ENCODE measurements at regions not wholly inside any gene's neighbourhood (a gene's known extent, or its start where the extent isn't known, plus 50 kb on each side); places are given as distances from the start of the nearest gene placed in this dataset.

- no peak for DNase-seq
Measured at GRCh38 chr6:113375950-113376846, 480.9 kb upstream of the MARCKS start.

DNA sequence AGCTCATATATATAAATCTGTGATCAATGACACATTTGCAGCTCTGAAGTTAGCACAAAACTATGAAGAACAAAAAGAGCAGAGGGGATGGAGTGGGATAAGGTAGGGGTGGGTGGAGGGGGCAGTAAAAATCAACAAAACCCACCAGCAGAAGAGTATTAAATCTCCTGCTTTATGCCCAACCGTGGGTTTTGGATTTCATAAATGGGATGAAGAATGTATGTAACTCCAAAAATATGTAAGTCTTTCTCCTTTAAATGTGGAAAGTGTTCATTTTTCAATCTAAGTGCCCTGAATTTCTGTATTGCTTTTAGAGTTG lies 480.3 kb upstream of the MARCKS start:
- DNase-seq, result no peak

DNA sequence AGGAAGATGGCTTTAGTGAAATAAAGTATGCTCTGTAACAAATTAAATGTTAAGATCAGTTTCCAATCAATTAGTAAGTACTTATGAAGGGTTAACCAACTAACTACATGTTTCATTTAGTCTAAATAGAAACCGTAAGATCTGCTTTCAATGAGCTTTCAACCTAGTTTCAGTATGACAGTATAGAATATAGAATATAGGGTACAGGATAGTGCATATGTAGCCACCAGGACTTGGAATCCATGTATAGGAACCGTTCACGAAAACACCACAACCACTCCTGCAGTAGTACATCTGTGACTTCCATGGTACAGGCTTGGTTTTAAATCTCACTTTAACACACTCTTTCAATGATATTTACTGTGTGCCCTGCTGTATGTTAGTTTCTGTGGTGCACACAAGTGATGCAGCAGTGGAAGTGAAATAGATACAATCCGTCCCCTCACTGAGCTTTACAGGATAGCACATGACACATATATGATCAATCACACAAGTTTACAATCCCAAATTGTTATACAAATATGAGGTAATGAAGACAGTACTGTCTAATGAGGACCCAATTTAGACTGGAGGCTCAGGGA lies 479.7 kb upstream of the MARCKS start:
- DNase-seq, result no peak

GRCh38 chr6:113380591-113380990 lies 476.6 kb upstream of the MARCKS start:
- DNase-seq, result no peak

- DNase-seq, result no peak
Measured at GRCh38 chr6:113381232-113381631, 475.9 kb upstream of the MARCKS start.

GRCh38 chr6:113381959-113382358 lies 475.2 kb upstream of the MARCKS start:
- no peak for DNase-seq

DNA sequence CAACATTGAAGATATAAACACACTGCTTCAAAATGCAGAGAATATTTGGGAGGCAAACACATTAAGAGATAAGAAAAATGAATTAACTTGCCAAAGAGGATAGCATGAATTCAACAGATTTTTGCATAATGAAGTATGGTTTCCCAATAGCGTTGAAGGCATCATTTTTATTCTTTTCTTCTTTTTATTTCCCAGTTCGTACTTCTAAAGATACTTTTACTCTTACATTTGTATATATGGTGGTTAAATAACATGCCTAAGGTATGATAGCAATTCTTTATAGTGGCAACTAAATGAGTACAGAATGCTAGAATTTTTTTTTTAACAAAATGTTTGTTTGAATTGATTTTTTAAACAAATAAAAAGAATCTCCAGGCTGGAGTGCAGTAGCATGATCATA lies 473.4 kb upstream of the MARCKS start:
- no peak for DNase-seq

GRCh38 chr6:113385020-113385431 lies 472.1 kb upstream of the MARCKS start:
- DNase-seq, result no peak

- DNase-seq, result no peak
Measured at GRCh38 chr6:113388996-113389395, 468.1 kb upstream of the MARCKS start.

DNA sequence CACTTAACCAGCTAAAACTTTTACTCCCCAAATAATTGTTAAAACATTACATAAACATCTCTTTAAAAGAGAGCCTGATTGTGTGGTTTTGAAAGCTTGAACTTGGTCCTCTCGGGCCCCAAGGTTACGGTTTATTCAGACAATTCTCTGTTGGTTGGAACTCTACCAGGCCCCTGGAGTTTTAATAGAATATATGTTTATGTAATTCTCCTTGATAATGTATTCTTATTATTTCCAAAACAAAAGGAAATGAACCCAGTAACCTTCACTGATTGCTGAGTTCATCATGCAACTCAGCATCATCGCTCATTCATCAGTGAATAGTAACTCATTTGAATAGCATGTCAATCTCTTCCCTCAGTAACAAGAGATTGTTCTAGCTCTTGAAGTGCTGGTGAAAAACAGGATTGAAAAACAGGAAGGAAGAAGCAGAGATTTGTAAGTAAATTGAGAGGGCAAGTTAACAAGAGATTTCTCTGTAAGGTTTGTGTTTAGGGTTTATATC lies 464.5 kb upstream of the MARCKS start:
- no peak for DNase-seq

DNA sequence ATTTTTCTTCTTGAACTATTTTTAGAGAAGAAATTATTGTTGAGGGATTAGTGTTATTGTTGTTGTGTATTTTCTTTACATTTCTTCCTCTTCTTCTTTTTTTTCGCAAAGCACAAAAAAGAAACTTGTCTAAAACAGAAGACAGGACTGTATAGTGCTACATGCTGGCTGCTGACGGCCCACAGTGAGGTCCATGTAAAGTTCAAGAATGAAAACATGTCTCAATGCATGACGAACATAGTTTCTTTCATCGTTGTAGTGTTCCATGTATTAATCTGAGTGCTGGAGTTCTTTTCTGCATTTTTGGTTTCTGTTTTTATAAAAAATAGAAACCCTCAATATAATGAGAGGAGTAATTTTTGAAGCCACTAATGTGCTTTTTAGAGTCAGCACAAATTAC lies 462.9 kb upstream of the MARCKS start:
- DNase-seq, result no peak

GRCh38 chr6:113394729-113395128 lies 462.4 kb upstream of the MARCKS start:
- no peak for DNase-seq

DNA sequence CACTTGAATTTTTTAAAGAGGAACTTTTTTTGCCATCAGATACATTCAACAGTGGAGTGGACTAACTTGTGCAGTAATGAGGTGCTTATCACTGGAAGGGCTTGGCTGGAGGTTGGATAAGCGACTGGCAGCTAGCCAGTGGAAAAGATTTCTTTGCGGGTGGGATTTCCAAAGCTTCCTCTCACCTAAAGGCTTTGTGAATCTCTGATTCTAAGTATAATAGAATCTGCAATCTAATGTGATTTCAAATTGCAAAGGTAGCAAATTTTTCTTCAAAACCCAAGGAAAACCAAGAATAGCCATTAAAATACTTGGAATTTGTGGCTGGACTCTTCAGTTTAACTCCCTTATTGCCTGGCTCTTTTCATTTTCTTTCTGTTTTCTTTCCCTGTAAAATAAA lies 460.4 kb upstream of the MARCKS start:
- no peak for DNase-seq

GRCh38 chr6:113397236-113397635 lies 459.9 kb upstream of the MARCKS start:
- no peak for DNase-seq

DNA sequence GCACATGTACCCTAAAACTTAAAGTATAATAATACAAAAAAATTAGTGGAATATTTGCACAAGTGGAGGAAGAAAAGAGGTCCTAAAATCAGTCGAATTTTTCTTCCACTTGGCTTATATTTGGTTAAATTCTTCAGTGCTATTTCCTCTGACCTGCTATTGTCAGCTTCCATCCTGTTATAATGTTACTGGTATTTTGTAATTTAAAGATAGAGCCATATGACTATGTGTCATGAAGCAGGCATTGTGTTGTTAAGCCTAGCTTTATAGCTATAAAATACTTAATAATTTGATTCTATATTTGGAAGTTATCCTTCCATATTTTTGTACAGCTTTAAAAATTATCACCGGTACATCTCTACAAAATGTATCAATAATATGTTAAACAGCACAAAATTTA lies 455.9 kb upstream of the MARCKS start:
- DNase-seq, result no peak

GRCh38 chr6:113402544-113402943 lies 454.6 kb upstream of the MARCKS start:
- no peak for DNase-seq

- peak; percentile 74 for DNase-seq
Measured at GRCh38 chr6:113403966-113404595, 453.1 kb upstream of the MARCKS start.

- DNase-seq, result no peak
Measured at GRCh38 chr6:113405326-113406047, 451.7 kb upstream of the MARCKS start.

DNA sequence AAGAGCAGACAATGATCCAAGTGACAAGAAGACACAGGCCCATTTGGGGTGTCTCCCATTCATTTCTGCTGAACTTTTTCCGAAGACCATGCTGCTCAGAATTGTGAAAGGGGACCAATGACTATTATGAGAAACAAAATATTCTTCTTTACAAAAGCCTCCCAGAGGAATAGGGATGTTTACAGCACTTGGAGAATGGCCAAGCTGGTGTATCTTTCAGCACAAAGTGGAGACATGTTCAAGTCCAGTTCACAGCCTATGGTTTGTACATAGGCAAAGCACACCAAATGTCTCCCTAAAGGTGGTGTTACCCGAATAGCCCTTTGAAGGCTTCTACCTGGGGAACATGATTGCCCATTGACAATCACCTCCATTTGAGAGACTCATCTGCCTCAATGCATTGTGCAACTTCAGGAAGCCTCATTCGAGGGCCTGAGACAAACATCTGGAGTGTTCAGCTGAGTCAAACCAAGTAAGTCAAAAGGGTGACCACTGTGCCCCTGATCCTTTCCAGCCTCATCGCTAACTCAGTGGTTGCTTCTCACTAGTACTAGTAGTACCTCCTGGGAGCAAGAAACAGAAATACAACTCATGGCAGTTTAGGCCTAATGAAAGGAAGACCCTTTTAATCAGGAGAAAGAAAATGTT lies 451.0 kb upstream of the MARCKS start:
- no peak for DNase-seq

DNA sequence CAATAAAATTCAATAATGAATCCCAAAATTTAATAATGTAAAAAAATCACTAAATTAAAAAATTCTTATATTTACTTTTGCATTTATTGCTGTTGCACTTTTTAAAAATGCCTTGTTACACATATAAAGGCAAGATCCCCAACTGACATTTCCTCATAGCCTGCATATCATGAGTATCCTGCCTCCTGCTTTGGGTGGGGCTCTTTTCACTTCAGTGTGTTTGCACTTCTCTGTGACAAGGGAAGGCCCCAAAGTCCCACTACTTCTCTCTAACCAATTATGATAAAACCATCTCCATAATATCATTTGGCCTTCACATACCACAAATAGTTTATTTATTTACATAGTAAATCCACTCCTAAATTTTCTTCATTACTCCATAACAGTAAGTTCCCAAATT lies 446.1 kb upstream of the MARCKS start:
- no peak for DNase-seq

- DNase-seq, result no peak
Measured at GRCh38 chr6:113412589-113413357, 444.4 kb upstream of the MARCKS start.

All from renal pelvis (tissue), 1 donor.